GM19239 (cell line): ENCODE measurements at regions not wholly inside any gene's neighbourhood (a gene's known extent, or its start where the extent isn't known, plus 50 kb on each side); places are given as distances from the start of the nearest gene placed in this dataset.

Experiments
- DNase-seq: peaks from one replicate; pipeline ENCODE4 v3.0.0; 2011; ENCODE audit warnings: low spot score; ENCODE audit not compliant: insufficient read length
- FAIRE-seq: peaks from 2 replicates; lab custom pipeline; 2011; peaks lifted over from hg19 to GRCh38; lab: Jason Lieb, UNC

DNA sequence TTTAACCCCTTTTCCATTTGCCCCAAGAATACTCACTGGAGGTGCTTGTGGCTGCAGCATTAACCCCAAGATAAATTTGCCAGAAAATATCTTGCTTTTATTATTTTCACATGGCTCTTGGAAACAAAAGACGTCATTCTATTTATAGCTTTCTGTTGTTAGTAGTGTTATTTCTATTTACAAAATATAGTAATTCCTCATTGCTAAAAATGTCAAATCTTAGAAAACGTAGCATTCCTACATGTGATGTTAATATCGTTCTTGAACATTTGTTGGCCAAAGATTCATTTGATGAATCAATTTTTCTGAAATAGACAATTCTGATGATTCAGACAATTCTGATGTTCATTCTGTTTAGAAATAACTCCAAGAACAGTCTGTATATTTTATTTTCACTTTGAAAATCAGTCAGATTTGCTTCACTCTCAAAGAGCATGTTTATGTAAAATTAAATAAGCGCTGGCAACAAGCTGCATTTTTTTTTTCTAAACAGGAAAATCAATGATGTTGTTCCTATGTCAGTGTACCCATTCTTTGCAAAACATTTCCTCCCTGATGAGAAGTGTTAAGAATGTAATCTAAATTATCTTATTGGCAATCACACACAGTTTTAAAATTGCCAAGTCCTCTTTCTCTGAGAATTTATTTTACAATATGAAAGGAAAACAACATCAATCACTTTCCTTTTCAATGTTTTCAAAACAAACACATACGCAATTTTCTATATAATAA is 334.0 kb downstream of the KCTD12 start:
- FAIRE-seq (no peak), DNase-seq (no peak)

DNA sequence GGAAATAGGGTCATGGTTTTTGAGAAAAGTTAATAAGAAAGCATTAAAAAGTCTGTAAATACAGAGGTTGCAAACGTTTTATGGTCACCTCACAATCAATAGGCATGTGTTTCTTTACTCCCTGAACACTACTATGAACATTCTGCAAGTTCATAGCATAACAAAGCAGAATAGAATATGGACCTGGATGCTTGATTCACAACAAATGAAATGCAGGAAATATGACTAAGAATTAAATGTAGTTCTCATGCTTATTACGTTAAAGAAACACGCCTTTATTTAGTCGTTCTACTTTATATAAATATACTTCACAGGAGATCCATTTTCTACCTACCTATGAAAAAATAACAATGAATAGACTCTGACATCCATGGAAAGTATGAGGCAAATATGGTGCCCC is 344.0 kb downstream of the KCTD12 start:
- no peak for DNase-seq
- no peak for FAIRE-seq

DNA sequence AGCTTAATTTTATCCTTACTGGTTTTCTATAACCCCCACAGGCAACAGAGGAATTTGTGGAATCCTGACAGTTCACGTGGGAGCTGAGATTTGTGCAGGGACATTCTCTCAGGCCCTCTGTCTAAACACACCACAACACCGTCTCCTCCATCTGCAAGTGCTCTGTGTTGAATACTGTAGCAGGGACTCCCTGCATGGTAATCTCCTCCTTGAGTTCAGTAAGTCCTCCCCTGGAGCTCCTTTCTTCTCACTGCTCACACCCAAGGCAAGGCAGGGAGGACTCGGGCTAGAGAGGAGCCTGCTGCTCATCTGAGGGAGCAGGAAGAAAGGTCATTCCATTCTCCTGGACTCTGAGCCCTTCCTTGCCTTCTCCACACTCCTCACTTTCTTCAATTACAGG is 348.2 kb downstream of the KCTD12 start:
- FAIRE-seq (no peak), DNase-seq (no peak)

- DNase-seq (no peak), FAIRE-seq (no peak)
Observed at GRCh38 chr13:76533251-76533650, 353.0 kb downstream of the KCTD12 start.

DNA sequence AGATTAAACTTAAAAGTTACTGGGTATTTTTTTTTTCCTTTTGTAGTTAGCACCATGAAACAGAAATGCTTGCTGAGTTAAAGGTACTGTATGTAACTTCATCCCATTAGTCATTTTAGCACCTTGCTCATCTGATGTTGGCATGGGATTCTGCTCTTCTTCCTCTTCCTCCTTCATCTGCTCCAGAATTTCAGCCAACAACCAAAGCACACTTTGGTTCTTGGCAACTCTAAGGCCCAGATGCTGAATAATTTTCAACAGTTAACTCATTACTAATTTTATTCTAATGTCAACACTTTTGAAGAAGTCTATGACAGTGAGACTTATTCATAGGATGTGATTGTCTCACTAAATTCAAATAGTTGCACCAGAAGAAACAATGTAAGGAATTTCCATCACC is 359.2 kb downstream of the KCTD12 start:
- FAIRE-seq, result no peak

GRCh38 chr13:76523740-76524340 is 362.4 kb downstream of the KCTD12 start:
- no peak for DNase-seq
- FAIRE-seq, result no peak

More for the DNA sequence above, 359.2 kb downstream of the KCTD12 start:
- DNase-seq, result no peak

DNA sequence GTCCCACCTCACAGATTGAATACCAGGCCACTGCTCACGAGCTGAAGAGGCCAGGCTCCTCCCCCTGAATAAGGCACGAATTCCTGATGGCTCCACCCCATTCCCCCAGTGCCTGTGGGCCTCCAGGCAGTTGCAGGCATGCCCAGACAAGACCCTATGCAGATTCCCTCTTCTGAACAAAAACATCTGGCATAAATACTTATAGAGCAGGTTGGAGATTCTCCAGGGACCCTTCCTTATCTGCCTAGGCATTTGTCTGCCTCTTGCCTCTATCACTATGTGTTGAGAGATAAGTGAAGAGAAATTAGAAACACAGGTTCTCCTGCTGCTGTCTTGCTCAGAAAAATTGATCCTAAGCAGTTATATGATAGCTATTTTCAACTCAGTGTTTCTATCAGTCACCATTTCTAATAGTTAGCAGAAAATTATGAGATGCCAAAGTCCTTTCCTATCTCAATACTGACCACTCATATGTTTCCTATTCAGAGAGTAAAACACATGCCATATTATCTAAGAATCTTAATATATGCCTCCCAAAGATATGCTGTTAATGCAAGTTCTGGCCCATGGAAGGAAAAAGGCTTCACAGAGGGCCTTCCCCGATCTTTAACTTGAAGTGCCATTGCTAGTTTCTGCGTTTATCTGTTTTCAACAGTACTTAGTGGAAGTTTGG is 364.0 kb downstream of the KCTD12 start:
- DNase-seq (no peak), FAIRE-seq (no peak)

GRCh38 chr13:76519685-76520084 is 366.5 kb downstream of the KCTD12 start:
- no peak for FAIRE-seq

DNA sequence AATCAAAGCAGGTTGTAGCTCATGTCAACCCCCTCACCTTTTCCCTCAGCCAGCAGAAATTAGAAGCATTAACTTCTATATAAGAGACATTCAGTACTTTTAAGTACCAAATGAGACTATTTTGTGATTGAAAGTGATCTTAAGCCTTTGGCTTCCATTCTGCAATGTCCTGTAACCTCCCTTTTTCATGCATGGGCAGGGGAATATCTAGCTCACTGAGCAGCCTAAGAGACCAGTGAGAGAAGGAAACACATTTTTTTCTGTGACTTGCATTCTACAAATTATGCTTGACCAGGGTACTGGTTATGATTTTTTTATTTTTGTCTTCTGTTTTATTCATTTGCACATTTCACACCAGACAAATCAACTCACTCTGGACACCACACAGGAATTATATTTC is 369.6 kb downstream of the KCTD12 start:
- DNase-seq (no peak), FAIRE-seq (no peak)

More at GRCh38 chr13:76519685-76520084, 366.5 kb downstream of the KCTD12 start:
- no peak for DNase-seq

DNA sequence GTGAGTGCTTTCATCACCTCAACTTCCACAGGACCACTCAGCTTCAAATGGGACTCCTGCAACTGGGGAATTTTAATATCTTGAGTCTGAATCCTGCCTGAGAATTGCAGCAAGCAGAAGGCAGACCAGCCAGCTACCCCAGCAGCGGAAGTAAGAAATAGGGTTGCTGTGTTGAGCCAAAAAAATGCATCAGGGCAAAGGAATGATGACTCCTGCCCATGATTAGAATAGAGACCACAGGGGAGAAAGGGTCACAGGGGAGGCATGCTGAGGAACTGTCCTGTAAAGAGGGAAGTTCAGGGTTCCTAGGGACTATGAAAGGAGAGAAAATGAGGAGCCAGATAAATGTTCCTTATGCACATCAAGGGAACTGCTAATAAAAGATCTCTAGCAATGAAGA is 370.2 kb downstream of the KCTD12 start:
- FAIRE-seq (no peak), DNase-seq (no peak)

GRCh38 chr13:76512721-76513145 is 373.5 kb downstream of the KCTD12 start:
- no peak for DNase-seq

DNA sequence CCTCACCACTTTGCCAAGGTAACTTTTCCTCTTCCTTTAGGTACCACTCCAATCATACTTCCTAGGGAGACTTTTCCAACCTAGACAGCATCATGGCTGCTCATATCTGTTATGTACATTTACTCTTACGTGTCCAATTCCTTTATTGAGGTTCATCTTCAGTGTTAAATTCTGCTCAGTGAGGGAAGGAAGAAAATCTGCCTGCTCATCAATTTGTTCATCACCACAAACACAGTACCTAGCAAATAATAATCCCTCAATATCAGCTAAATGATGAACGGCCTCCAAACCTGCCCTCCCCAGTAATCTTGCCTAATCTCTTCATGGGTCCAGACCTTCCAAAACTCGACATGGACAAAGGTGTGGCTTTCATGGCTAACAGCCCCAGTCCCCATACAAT is 380.8 kb downstream of the KCTD12 start:
- no peak for DNase-seq
- no peak for FAIRE-seq

More at GRCh38 chr13:76512721-76513145, 373.5 kb downstream of the KCTD12 start:
- FAIRE-seq, result no peak

DNA sequence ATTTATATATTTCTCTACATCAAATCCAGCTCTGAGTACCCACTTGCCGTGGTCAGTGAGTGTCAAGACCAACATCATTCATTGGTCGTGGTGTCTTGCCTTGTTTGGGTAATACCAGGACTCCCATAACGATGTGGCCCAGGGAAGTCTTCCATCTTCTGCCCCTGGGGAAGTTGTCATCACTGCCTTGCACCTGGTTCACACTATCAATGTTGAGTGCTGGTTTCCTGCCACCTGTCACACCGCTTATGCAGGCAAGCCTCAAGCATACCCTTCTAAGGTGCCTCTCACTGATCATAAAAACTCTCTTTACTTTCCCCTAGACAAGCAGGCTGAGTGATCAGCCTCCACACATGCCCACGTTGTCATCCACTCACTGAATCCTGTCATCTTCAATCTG is 382.4 kb downstream of the KCTD12 start:
- FAIRE-seq, result no peak
- no peak for DNase-seq

- DNase-seq (no peak), FAIRE-seq (no peak)
Observed at GRCh38 chr13:76503291-76503690, 382.9 kb downstream of the KCTD12 start.

GRCh38 chr13:76500894-76501293 is 385.3 kb downstream of the KCTD12 start:
- DNase-seq, result no peak

GRCh38 chr13:76499891-76500290 is 386.3 kb downstream of the KCTD12 start:
- DNase-seq, result no peak
- FAIRE-seq, result no peak

More at GRCh38 chr13:76500894-76501293, 385.3 kb downstream of the KCTD12 start:
- no peak for FAIRE-seq

DNA sequence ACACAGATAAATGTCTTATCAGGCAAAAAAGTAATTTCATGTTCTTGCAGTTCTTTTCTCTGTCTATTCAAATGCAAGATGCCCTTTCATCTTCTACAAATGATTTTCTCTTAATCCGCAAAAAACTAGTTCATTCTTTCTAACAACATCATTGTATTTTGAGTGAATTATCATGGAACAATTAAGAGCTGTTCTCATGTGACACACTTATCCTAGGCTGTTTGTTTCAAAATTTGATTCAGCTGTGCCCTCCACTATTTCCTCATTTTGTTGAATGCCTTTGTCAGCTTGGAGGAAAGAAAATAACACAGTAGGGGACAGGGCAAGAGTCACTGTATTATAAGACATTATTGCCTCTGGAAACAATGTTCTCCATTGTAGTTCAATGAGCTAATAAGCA is 396.9 kb downstream of the KCTD12 start:
- no peak for DNase-seq
- FAIRE-seq, result no peak

GRCh38 chr13:76481738-76482137 is 404.5 kb downstream of the KCTD12 start:
- DNase-seq, result no peak
- FAIRE-seq, result no peak

DNA sequence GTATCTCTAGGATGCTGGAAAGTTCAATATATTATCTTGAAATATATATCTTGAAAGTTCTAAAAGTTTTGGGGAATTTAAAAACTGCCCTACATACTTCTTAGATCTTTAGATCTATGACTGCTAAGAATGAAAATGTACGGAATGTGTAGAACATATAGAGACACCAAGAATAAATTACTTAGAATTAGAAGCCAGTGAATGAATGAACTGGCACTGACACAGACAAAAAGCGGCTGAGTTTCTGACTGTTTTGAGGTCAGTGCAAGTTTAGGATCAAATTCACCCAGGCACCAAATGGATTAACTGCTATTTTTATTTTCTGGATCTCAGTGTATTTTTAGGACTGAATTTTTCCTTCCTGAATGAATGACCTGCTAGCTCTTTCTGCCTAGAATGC is 411.2 kb downstream of the KCTD12 start:
- DNase-seq (no peak), FAIRE-seq (no peak)

- DNase-seq (no peak), FAIRE-seq (no peak)
Observed at GRCh38 chr13:76474356-76474755, 411.8 kb downstream of the KCTD12 start.

GRCh38 chr13:76473552-76474134 is 412.6 kb downstream of the KCTD12 start:
- peak; percentile 42 for DNase-seq

More at GRCh38 chr13:76473552-76474134, 412.6 kb downstream of the KCTD12 start:
- peak; percentile 59 for FAIRE-seq
